ENCODE measurements at regions not wholly inside any gene's neighbourhood (a gene's known extent, or its start where the extent isn't known, plus 50 kb on each side); places are given as distances from the start of the nearest gene placed in this dataset.

DNA sequence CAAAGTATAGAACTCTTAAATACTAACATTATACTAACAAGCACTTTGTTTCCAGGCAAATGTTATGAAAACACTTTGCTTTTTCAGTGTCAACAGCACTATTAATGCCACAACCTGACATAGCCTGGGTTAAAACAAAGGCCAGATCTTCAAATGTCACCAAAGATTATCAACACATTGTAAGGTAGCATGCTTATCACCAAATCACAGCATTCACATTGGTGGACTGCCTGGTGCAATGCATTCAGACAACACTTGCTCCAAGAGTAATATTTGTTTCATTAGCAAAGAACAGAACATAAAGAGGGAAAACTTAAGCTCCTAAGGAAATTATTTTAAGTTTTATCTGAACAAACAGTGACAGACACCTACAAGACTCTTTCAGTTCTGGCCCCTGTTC, 1361.2 kb downstream of the CDH8 start:
- in situ Hi-C loops (cut with HindIII; ENCODE audit: extremely low pct_ligation_motif_present, low pct_unique_long_range_greater_than_20kb) (no loop called here), intact Hi-C loops (cut with micrococcal nuclease; ENCODE audit: unreplicated experiment) (no loop called here)
- no peak for FAIRE-seq
- Histone ChIP-seq H3K36me3 (replicated peaks in 1 of 2; ENCODE audit: control insufficient read depth in 1 of 2, insufficient read depth in 2 of 2, low read length in 2 of 2) (no peaks in the 10 kb centered on the region), H3K9ac (ENCODE audit: insufficient read depth, low read depth, low read length) (no peak overlapping the region), H3K27ac (ENCODE audit: extremely low read length, insufficient read depth, low read length) (no peak overlapping the region), H3K27me3 (ENCODE audit: control insufficient read depth in 1 of 2, insufficient read depth in 2 of 2, low read length in 2 of 2) (no peaks in the 10 kb centered on the region), H3K4me3 (replicated peaks in 1 of 3; ENCODE audit: insufficient read depth in 1 of 3, low read depth in 2 of 3, low read length in 3 of 3) (no peak overlapping the region), H3K4me2 (ENCODE audit: low read depth, low read length) (no peak overlapping the region), H3K79me2 (ENCODE audit: insufficient read depth, low read length) (no peaks in the 10 kb centered on the region), H3K9me3 (ENCODE audit: low read length) (peaks cover 76% of the 10 kb centered on the region), H2AFZ (ENCODE audit: low read length) (no peak overlapping the region), H3K4me1 (ENCODE audit: insufficient read depth, low read length) (no peaks in the 10 kb centered on the region), H4K20me1 (ENCODE audit: insufficient read depth, low read length) (no peaks in the 10 kb centered on the region)
- DNase-seq (ENCODE audit: low spot score), result no peak
- ChIA-PET CTCF (ENCODE audit: low intra/inter-chr PET ratio, low total read pairs) (no interaction called here), POLR2A (no interaction called here)
- no peak for ATAC-seq
- BruUV-seq (replicated peaks), result no TSS peak
- TF ChIP-seq, protein P1, sequence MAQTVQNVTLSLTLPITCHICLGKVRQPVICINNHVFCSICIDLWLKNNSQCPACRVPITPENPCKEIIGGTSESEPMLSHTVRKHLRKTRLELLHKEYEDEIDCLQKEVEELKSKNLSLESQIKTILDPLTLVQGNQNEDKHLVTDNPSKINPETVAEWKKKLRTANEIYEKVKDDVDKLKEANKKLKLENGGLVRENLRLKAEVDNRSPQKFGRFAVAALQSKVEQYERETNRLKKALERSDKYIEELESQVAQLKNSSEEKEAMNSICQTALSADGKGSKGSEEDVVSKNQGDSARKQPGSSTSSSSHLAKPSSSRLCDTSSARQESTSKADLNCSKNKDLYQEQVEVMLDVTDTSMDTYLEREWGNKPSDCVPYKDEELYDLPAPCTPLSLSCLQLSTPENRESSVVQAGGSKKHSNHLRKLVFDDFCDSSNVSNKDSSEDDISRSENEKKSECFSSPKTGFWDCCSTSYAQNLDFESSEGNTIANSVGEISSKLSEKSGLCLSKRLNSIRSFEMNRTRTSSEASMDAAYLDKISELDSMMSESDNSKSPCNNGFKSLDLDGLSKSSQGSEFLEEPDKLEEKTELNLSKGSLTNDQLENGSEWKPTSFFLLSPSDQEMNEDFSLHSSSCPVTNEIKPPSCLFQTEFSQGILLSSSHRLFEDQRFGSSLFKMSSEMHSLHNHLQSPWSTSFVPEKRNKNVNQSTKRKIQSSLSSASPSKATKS (CRISPR knock-in tag; IDR thresholded peaks at IDR 0.05), result no peak
- TF ChIP-seq TBX2 (CRISPR knock-in tag; IDR thresholded peaks at IDR 0.05; ENCODE audit: borderline replicate concordance) (no peak), FOXM1 (CRISPR knock-in tag; IDR thresholded peaks at IDR 0.05) (no peak), ATF7 (IDR thresholded peaks at IDR 0.05) (no peak), ATF7 (CRISPR knock-in tag; IDR thresholded peaks at IDR 0.05) (no peak), SIN3B (IDR thresholded peaks at IDR 0.05; ENCODE audit: low read length) (no peak), NBN (conservative IDR thresholded peaks at IDR 0.05) (no peak), NR1H2 (CRISPR knock-in tag; IDR thresholded peaks at IDR 0.05; ENCODE audit: borderline replicate concordance, low read depth) (no peak), GPN1 (CRISPR knock-in tag; IDR thresholded peaks at IDR 0.05; ENCODE audit: borderline replicate concordance) (no peak), RFX1 (IDR thresholded peaks at IDR 0.05) (no peak), ZFAT (CRISPR knock-in tag; conservative IDR thresholded peaks at IDR 0.05) (no peak), ZNF468 (CRISPR knock-in tag; IDR thresholded peaks at IDR 0.05) (no peak)
- TF ChIP-seq, protein P2, sequence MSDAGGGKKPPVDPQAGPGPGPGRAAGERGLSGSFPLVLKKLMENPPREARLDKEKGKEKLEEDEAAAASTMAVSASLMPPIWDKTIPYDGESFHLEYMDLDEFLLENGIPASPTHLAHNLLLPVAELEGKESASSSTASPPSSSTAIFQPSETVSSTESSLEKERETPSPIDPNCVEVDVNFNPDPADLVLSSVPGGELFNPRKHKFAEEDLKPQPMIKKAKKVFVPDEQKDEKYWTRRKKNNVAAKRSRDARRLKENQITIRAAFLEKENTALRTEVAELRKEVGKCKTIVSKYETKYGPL (CRISPR knock-in tag; IDR thresholded peaks at IDR 0.05), result no peak
- TF ChIP-seq, protein P3, sequence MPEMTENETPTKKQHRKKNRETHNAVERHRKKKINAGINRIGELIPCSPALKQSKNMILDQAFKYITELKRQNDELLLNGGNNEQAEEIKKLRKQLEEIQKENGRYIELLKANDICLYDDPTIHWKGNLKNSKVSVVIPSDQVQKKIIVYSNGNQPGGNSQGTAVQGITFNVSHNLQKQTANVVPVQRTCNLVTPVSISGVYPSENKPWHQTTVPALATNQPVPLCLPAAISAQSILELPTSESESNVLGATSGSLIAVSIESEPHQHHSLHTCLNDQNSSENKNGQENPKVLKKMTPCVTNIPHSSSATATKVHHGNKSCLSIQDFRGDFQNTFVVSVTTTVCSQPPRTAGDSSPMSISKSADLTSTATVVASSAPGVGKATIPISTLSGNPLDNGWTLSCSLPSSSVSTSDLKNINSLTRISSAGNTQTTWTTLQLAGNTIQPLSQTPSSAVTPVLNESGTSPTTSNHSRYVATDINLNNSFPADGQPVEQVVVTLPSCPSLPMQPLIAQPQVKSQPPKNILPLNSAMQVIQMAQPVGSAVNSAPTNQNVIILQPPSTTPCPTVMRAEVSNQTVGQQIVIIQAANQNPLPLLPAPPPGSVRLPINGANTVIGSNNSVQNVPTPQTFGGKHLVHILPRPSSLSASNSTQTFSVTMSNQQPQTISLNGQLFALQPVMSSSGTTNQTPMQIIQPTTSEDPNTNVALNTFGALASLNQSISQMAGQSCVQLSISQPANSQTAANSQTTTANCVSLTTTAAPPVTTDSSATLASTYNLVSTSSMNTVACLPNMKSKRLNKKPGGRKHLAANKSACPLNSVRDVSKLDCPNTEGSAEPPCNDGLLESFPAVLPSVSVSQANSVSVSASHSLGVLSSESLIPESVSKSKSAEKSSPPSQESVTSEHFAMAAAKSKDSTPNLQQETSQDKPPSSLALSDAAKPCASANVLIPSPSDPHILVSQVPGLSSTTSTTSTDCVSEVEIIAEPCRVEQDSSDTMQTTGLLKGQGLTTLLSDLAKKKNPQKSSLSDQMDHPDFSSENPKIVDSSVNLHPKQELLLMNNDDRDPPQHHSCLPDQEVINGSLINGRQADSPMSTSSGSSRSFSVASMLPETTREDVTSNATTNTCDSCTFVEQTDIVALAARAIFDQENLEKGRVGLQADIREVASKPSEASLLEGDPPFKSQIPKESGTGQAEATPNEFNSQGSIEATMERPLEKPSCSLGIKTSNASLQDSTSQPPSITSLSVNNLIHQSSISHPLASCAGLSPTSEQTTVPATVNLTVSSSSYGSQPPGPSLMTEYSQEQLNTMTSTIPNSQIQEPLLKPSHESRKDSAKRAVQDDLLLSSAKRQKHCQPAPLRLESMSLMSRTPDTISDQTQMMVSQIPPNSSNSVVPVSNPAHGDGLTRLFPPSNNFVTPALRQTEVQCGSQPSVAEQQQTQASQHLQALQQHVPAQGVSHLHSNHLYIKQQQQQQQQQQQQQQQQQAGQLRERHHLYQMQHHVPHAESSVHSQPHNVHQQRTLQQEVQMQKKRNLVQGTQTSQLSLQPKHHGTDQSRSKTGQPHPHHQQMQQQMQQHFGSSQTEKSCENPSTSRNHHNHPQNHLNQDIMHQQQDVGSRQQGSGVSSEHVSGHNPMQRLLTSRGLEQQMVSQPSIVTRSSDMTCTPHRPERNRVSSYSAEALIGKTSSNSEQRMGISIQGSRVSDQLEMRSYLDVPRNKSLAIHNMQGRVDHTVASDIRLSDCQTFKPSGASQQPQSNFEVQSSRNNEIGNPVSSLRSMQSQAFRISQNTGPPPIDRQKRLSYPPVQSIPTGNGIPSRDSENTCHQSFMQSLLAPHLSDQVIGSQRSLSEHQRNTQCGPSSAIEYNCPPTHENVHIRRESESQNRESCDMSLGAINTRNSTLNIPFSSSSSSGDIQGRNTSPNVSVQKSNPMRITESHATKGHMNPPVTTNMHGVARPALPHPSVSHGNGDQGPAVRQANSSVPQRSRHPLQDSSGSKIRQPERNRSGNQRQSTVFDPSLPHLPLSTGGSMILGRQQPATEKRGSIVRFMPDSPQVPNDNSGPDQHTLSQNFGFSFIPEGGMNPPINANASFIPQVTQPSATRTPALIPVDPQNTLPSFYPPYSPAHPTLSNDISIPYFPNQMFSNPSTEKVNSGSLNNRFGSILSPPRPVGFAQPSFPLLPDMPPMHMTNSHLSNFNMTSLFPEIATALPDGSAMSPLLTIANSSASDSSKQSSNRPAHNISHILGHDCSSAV (CRISPR knock-in tag; IDR thresholded peaks at IDR 0.05; ENCODE audit: borderline replicate concordance), result no peak
- TF ChIP-seq, protein P4, sequence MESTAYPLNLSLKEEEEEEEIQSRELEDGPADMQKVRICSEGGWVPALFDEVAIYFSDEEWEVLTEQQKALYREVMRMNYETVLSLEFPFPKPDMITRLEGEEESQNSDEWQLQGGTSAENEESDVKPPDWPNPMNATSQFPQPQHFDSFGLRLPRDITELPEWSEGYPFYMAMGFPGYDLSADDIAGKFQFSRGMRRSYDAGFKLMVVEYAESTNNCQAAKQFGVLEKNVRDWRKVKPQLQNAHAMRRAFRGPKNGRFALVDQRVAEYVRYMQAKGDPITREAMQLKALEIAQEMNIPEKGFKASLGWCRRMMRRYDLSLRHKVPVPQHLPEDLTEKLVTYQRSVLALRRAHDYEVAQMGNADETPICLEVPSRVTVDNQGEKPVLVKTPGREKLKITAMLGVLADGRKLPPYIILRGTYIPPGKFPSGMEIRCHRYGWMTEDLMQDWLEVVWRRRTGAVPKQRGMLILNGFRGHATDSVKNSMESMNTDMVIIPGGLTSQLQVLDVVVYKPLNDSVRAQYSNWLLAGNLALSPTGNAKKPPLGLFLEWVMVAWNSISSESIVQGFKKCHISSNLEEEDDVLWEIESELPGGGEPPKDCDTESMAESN (CRISPR knock-in tag; conservative IDR thresholded peaks at IDR 0.05), result no peak

All from HepG2 (cell line).